Epithelial cell of esophagus (primary cell): ENCODE measurements at regions not wholly inside any gene's neighbourhood (a gene's known extent, or its start where the extent isn't known, plus 50 kb on each side); places are given as distances from the start of the nearest gene placed in this dataset.
"Not testable (repeated sequence)": the region's sequence is repeated elsewhere in the genome, so short reads cannot be mapped to it uniquely, and the experiment has no call there.

Experiments used
- DNase-seq: peaks from one replicate; pipeline ENCODE4 v3.0.0; 2010; ENCODE audit warnings: low read depth
- H3K4me3 ChIP-seq: 2 replicates; pipeline ENCODE4 v1.5.1; 2011; ENCODE audit warnings: mild to moderate bottlenecking, low read length, control low read depth
- TF ChIP-seq, protein P1 (sequence below): IDR thresholded peaks from 2 replicates; pipeline ENCODE4 v1.5.1; 2011; ENCODE audit warnings: low read depth, mild to moderate bottlenecking, low read length, control low read depth, inconsistent platforms; ENCODE audit not compliant: insufficient read depth; ENCODE audit errors: missing control alignments

DNA sequence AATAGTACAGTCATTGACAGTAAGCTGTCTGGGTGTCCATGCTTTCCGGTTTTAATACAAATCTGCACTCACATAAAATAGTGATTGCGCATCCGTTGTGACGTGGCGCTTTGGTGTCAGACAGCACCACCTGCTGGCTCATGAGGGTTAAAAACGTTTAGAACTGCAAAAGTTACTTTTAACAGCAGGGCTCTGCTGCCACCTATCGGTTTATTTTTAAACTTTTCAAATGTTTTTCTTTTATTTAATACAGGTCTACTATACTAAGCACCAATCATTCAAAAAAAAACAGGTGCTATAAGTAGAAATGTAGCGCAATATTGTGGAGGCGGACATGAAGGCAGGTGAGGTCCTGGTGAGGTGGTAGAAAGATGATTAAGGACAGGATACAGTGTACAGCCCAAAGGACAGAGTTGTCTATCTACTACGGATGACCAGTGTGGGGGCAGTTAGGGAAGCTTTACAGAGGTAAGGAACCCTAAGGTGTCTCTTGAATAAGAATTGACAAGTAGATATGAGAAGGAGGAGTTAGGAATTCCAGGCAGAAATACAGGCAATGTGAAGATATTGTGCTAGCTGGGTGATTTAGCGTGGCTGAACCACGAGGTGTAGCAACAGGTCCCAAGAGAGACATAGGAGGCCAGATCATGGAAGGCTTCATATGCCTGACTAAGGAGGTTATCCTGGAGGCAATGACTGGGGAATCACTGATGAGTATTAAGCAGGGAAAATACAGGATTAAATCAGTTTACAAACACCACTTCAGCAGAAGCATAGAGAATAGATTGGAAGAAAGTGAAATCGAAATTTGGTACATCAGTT, 91.5 kb upstream of the PRB2 start:
- no peak overlapping the region for H3K4me3 ChIP-seq
- peak; percentile 86 for DNase-seq
- TF ChIP-seq, protein P1, sequence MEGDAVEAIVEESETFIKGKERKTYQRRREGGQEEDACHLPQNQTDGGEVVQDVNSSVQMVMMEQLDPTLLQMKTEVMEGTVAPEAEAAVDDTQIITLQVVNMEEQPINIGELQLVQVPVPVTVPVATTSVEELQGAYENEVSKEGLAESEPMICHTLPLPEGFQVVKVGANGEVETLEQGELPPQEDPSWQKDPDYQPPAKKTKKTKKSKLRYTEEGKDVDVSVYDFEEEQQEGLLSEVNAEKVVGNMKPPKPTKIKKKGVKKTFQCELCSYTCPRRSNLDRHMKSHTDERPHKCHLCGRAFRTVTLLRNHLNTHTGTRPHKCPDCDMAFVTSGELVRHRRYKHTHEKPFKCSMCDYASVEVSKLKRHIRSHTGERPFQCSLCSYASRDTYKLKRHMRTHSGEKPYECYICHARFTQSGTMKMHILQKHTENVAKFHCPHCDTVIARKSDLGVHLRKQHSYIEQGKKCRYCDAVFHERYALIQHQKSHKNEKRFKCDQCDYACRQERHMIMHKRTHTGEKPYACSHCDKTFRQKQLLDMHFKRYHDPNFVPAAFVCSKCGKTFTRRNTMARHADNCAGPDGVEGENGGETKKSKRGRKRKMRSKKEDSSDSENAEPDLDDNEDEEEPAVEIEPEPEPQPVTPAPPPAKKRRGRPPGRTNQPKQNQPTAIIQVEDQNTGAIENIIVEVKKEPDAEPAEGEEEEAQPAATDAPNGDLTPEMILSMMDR = peak; percentile 95

GRCh38 chr12:11496157-11496851, 100.9 kb upstream of the PRB2 start:
- no peak overlapping the region for H3K4me3 ChIP-seq
- TF ChIP-seq, protein P1 = no peak
- DNase-seq = no peak

DNA sequence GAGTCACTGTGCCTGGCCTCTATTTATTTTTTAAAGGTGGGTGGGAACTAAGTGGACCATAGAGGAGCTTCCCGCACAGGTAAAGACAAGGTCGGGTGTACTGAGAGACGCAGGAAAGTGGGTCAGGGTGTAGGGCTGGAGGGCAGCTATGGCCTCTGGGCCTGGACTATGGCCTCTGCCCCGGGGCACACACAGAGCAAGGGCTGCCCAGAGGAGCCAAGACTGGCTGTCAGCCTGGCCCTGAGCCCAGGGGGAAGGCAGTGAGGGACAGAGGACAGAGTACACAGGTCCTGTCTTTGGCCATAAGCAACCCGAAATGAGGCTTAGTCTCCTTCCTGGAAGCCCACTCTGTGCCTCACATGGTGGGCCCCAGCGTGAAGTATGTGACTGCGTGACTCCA, 102.1 kb upstream of the PRB2 start:
- TF ChIP-seq, protein P1 = no peak
- H3K4me3 ChIP-seq = no peak overlapping the region
- no peak for DNase-seq

- no peak overlapping the region for H3K4me3 ChIP-seq
- TF ChIP-seq, protein P1 = no peak
- DNase-seq = no peak
These were observed 102.6 kb upstream of the PRB2 start for GRCh38 chr12:11497995-11498394.

- not testable (repeated sequence) for H3K4me3 ChIP-seq
- TF ChIP-seq, protein P1 = peak; percentile 42
- peak; percentile 30 for DNase-seq
These were observed 103.2 kb upstream of the PRB2 start for GRCh38 chr12:11498574-11498973.

GRCh38 chr12:11499806-11500187, 104.4 kb upstream of the PRB2 start:
- DNase-seq = no peak
- TF ChIP-seq, protein P1 = no peak
- H3K4me3 ChIP-seq = no peak overlapping the region
